HFF-Myc (cell line): ENCODE measurements at regions not wholly inside any gene's neighbourhood (a gene's known extent, or its start where the extent isn't known, plus 50 kb on each side); places are given as distances from the start of the nearest gene placed in this dataset.
"Not testable (repeated sequence)": the region's sequence is repeated elsewhere in the genome, so short reads cannot be mapped to it uniquely, and the experiment has no call there.

Experiments
- DNase-seq: peaks from one replicate; pipeline ENCODE4 v3.0.0-alpha.2; 2011; ENCODE audit warnings: low read depth; ENCODE audit errors: extremely low read depth
- H3K4me3 ChIP-seq: replicated peaks from 2 replicates; pipeline ENCODE4 v1.5.1; 2011; ENCODE audit warnings: low read depth, mild to moderate bottlenecking, control low read depth, low read length
- TF ChIP-seq, protein P1 (sequence below): IDR thresholded peaks from 2 replicates; pipeline ENCODE4 v1.5.1; 2012; ENCODE audit warnings: mild to moderate bottlenecking, low read depth, low read length, control low read depth; ENCODE audit errors: missing control alignments

DNA sequence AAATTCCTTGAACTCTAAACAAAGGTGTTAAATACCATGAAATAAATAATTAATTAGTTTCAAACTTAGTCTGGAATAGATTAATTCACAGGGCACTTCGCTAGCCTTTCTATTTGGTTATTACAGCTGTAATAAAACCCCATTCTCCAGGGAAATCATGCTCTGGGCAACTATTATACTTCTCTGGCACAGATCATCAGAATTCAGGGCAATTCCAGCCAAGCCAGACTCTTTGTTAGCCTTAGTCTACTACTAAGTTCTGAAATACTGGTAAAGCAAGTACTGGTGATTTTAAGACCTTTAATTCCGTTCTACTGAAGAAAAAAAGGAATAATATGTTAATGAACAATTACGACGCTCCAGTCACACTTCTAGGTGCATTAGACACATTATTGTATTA is 123.4 kb upstream of the PDE1A start:
- no peak for DNase-seq
- TF ChIP-seq, protein P1, sequence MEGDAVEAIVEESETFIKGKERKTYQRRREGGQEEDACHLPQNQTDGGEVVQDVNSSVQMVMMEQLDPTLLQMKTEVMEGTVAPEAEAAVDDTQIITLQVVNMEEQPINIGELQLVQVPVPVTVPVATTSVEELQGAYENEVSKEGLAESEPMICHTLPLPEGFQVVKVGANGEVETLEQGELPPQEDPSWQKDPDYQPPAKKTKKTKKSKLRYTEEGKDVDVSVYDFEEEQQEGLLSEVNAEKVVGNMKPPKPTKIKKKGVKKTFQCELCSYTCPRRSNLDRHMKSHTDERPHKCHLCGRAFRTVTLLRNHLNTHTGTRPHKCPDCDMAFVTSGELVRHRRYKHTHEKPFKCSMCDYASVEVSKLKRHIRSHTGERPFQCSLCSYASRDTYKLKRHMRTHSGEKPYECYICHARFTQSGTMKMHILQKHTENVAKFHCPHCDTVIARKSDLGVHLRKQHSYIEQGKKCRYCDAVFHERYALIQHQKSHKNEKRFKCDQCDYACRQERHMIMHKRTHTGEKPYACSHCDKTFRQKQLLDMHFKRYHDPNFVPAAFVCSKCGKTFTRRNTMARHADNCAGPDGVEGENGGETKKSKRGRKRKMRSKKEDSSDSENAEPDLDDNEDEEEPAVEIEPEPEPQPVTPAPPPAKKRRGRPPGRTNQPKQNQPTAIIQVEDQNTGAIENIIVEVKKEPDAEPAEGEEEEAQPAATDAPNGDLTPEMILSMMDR: no peak
- H3K4me3 ChIP-seq: no peak overlapping the region

DNA sequence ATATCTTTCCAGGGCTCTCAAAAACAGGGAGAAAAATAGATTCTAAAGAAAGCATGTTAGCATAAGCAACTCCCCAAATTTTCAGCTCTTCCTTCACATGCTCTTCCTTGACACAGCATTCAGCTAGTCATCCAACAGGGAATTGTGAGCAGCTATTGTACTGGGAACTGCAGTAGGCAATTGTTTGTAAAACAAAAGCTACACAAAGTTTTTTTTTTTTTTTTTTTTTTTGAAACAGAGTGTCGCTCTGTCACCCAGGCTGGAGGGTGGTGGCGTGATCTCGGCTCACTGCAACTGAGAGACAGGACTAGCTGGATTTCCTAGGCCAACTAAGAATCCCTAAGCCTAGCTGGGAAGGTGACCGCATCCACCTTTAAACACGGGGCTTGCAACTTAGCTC is 125.4 kb upstream of the PDE1A start:
- DNase-seq, H3K4me3 ChIP-seq: not testable (repeated sequence)

- not testable (repeated sequence) for H3K4me3 ChIP-seq, DNase-seq
Measured at GRCh38 chr2:182552785-182553184, 125.9 kb upstream of the PDE1A start.

DNA sequence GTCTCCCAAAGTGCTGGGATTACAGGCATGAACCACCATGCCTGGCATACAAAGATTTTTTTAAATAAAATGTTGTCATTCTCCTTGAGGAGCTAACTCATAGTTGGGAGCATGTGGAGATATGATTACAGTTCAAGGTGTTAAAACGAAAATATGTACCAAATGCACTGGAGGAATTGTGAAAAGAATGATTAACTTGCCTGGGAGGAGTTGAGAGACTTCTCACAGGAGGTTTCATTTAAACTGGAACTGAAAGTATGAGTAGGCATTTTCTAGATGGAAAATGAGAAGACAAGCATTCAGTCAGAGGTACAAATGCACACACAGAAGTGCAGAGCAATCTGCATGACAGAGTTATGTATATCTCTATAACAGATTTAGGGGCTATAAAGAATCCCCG is 126.6 kb upstream of the PDE1A start:
- no peak overlapping the region for H3K4me3 ChIP-seq
- DNase-seq: no peak
- TF ChIP-seq, protein P1: no peak

- no peak overlapping the region for H3K4me3 ChIP-seq
- TF ChIP-seq, protein P1: no peak
- DNase-seq: no peak
Measured at GRCh38 chr2:182554950-182555349, 128.1 kb upstream of the PDE1A start.

GRCh38 chr2:182558564-182558963 is 131.7 kb upstream of the PDE1A start:
- no peak overlapping the region for H3K4me3 ChIP-seq
- TF ChIP-seq, protein P1: no peak
- no peak for DNase-seq

DNA sequence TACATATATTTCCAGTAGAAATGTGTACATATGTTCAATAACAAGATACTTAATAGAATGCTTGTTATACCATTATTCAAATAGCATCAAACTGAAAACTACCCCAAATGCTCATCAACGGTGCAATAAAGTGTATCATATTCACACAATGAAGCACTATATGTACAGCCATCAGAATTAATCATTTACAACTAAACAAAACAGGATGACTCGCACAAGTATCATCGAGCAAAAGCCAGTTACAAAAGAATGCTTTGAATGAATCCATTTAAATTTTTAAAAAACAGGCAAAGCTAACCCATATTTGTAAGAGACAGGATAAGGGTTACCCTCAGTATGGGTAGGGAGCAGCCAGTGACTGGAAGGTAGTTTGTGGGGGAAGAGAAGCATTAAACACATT is 132.8 kb upstream of the PDE1A start:
- no peak for DNase-seq
- no peak overlapping the region for H3K4me3 ChIP-seq
- TF ChIP-seq, protein P1: no peak

- H3K4me3 ChIP-seq: no peak overlapping the region
- DNase-seq: no peak
- TF ChIP-seq, protein P1: no peak
Measured at GRCh38 chr2:182565911-182566567, 139.2 kb upstream of the PDE1A start.
